ENCODE measurements at regions not wholly inside any gene's neighbourhood (a gene's known extent, or its start where the extent isn't known, plus 50 kb on each side); places are given as distances from the start of the nearest gene placed in this dataset.
"Not testable (repeated sequence)": the region's sequence is repeated elsewhere in the genome, so short reads cannot be mapped to it uniquely, and the experiment has no call there.

GRCh38 chr3:118641608-118642007, 393.0 kb downstream of the IGSF11 start:
- Histone ChIP-seq H3K36me3 (no peaks in the 10 kb centered on the region), H3K27me3 (no peaks in the 10 kb centered on the region), H3K9me3 (ENCODE audit: low read depth) (no peaks in the 10 kb centered on the region), H3K27ac (no peak overlapping the region), H3K4me3 (no peak overlapping the region), H3K4me1 (ENCODE audit: low read depth) (no peaks in the 10 kb centered on the region)
- no peak for TF ChIP-seq CTCF (IDR thresholded peaks at IDR 0.05; ENCODE audit: low read depth, low read length)
- peak in 1 of 2 donors; percentile 37 for DNase-seq (ENCODE audit: low read depth in 1 of 2, low spot score in 1 of 2)

GRCh38 chr3:118671192-118671591, 363.5 kb downstream of the IGSF11 start:
- H3K9me3 ChIP-seq (ENCODE audit: low read depth): no peaks in the 10 kb centered on the region
- no peak for DNase-seq (ENCODE audit: low read depth in 1 of 2, low spot score in 1 of 2)
- no peaks in the 10 kb centered on the region for H3K27me3 ChIP-seq
- no peak overlapping the region for H3K4me3 ChIP-seq
- H3K36me3 ChIP-seq: no peaks in the 10 kb centered on the region
- no peaks in the 10 kb centered on the region for H3K4me1 ChIP-seq (ENCODE audit: low read depth)
- TF ChIP-seq CTCF (IDR thresholded peaks at IDR 0.05; ENCODE audit: low read depth, low read length): no peak
- no peak overlapping the region for H3K27ac ChIP-seq

GRCh38 chr3:118675305-118675704, 359.3 kb downstream of the IGSF11 start:
- H3K27me3 ChIP-seq: no peaks in the 10 kb centered on the region
- no peak overlapping the region for H3K4me3 ChIP-seq
- no peaks in the 10 kb centered on the region for H3K36me3 ChIP-seq
- DNase-seq (ENCODE audit: low read depth in 1 of 2, low spot score in 1 of 2): no peak
- no peak for TF ChIP-seq CTCF (IDR thresholded peaks at IDR 0.05; ENCODE audit: low read depth, low read length)
- H3K9me3 ChIP-seq (ENCODE audit: low read depth): no peaks in the 10 kb centered on the region
- H3K27ac ChIP-seq: no peak overlapping the region
- H3K4me1 ChIP-seq (ENCODE audit: low read depth): no peaks in the 10 kb centered on the region

GRCh38 chr3:118678663-118679062, 356.0 kb downstream of the IGSF11 start:
- not testable (repeated sequence) for H3K9me3 ChIP-seq (ENCODE audit: low read depth); H3K27ac ChIP-seq; H3K36me3 ChIP-seq; H3K4me3 ChIP-seq; H3K27me3 ChIP-seq; H3K4me1 ChIP-seq (ENCODE audit: low read depth); DNase-seq (ENCODE audit: low read depth in 1 of 2, low spot score in 1 of 2)

- Histone ChIP-seq H3K36me3 (no peaks in the 10 kb centered on the region), H3K27me3 (no peaks in the 10 kb centered on the region), H3K4me3 (no peak overlapping the region), H3K4me1 (ENCODE audit: low read depth) (no peaks in the 10 kb centered on the region), H3K27ac (no peak overlapping the region), H3K9me3 (ENCODE audit: low read depth) (no peaks in the 10 kb centered on the region)
- TF ChIP-seq CTCF (IDR thresholded peaks at IDR 0.05; ENCODE audit: low read depth, low read length): no peak
- no peak for DNase-seq (ENCODE audit: low read depth in 1 of 2, low spot score in 1 of 2)
These were observed 351.7 kb downstream of the IGSF11 start for GRCh38 chr3:118682921-118683320.

- Histone ChIP-seq H3K9me3 (ENCODE audit: low read depth) (no peaks in the 10 kb centered on the region), H3K4me3 (no peak overlapping the region), H3K27me3 (no peaks in the 10 kb centered on the region), H3K4me1 (ENCODE audit: low read depth) (no peaks in the 10 kb centered on the region), H3K36me3 (no peaks in the 10 kb centered on the region), H3K27ac (no peak overlapping the region)
- DNase-seq (ENCODE audit: low read depth in 1 of 2, low spot score in 1 of 2): no peak
- TF ChIP-seq CTCF (IDR thresholded peaks at IDR 0.05; ENCODE audit: low read depth, low read length): no peak
These were observed 351.0 kb downstream of the IGSF11 start for GRCh38 chr3:118683636-118684035.

Measured in cardiac muscle cell (in vitro differentiated cells and primary cell).